ENCODE measurements at regions not wholly inside any gene's neighbourhood (a gene's known extent, or its start where the extent isn't known, plus 50 kb on each side); places are given as distances from the start of the nearest gene placed in this dataset.
"Not testable (repeated sequence)": the region's sequence is repeated elsewhere in the genome, so short reads cannot be mapped to it uniquely, and the experiment has no call there.

GRCh38 chr16:66058172-66058691 lies 308.3 kb upstream of the CDH5 start:
- DNase-seq (ENCODE audit: low read depth in 2 of 2): no peak

DNA sequence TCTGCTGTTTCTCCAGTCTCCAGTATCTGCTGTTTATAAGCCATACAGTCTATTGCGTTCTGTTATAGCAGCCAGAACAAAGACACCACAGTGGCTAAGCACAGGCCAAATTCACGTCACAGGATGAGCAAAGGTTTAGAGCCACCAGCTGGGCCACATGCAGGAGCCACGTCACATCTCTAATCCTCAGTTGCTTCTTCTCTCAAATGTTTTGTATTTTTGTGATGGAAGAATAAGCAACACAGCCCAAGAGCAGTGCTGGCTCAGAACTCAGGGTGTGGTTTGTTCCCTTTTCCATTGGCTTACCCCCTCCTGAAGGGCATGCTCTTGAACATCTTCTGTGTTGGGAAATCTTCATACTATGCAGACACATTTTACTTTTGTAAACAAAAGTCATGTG lies 309.4 kb upstream of the CDH5 start:
- no peak for DNase-seq (ENCODE audit: low read depth in 2 of 2)

- DNase-seq (ENCODE audit: low read depth in 2 of 2): no peak
Observed at GRCh38 chr16:66054095-66054494, 312.4 kb upstream of the CDH5 start.

DNA sequence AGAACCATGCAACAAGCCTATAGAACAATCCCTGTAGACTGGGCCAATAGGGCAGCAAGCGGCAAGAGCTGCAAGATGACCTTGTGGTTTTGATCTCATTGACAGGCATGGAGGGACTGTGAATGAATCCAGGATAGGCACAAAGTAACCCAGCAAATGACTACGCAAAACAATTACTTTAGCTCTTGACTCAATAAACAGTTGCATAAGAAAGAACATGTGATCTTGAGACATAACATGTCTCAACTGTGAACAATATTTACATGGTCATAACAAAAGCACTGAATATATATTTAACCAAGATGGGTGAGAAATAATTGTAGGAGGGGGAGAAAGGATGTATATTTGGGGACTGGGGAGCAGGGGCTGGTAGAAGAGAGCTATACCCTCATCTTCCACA lies 313.7 kb upstream of the CDH5 start:
- no peak for DNase-seq (ENCODE audit: low read depth in 2 of 2)

DNA sequence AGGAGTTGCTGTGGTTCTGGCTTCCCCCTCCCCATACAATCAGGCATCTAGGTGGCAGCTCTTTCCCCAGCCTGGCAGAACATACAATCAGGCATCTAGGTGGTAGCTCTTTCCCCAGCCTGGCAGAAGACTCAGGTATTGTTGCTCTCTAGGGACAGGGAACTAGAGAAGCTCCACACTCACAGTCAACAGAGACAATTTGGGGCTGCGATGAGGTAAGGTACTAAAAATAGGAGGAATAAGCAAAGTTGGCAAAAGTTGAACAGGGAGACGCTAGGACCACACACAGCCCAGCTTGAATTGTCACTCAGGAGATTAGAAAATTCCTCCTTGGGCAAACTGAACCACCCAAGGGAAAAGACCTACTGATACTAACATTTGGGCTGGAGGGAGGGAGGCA lies 315.5 kb upstream of the CDH5 start:
- no peak for DNase-seq (ENCODE audit: low read depth in 2 of 2)

DNA sequence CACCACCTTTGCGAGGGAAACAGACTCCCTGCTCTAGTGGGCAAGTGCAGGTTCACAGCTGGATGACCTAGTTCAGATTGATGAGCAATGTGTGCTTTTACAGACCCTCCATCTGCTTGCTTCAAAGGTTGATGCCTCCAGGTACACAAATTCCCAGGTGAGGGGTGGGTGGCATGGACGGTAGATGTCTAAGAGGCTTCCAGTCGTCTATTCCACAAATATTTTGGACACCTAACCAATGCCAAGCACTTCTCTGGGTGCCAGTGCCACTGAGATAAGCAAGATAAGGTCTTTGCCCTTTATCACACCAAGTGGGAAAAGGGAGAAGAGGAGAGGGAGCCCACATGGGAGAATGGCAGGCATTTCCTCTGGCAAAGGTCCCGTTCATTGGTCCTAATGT lies 316.6 kb upstream of the CDH5 start:
- DNase-seq (ENCODE audit: low read depth in 2 of 2): no peak

DNA sequence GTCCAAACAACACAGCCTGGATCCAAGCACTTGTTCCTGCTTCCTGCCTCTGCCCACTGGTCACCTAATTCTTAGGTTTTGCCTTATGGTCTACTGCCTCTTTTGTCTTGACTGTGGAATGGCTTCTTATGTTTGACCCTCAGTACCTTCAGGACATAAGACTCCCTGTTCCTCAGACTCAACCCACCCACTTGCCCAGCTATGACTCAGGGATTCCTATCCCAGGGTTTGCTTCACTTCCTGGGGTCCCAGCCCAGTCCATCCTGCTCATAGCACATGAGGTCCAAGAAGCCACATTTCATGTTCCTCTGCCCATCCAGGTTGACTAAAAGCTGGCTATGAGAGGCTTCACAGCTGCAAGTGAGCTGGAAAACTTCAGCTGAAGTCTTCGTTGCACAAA lies 320.9 kb upstream of the CDH5 start:
- DNase-seq (ENCODE audit: low read depth in 2 of 2): no peak

- DNase-seq (ENCODE audit: low read depth in 2 of 2): no peak
Observed at GRCh38 chr16:66044556-66044955, 321.9 kb upstream of the CDH5 start.

GRCh38 chr16:66044089-66044488 lies 322.4 kb upstream of the CDH5 start:
- DNase-seq (ENCODE audit: low read depth in 2 of 2): no peak

DNA sequence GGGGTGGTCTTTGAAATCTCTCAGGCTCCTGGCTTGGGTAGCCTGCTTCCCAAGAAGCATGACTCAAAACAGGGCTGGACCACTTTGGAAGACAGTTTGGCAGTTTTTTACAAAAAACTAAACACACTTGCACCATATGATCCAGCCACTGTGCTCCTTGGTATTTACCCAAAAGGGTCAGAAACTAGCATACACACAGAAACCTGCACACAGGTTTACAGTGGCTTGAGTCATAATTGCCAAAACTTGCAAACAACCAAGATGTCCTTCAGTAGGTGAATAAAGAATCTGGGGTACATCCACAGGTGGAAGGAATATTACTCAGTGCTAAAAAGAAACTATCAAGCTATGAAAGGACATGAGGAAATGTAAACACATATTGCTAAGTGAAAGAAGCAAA lies 323.2 kb upstream of the CDH5 start:
- DNase-seq (ENCODE audit: low read depth in 2 of 2): no peak

GRCh38 chr16:66042341-66042740 lies 324.1 kb upstream of the CDH5 start:
- DNase-seq (ENCODE audit: low read depth in 2 of 2): no peak

GRCh38 chr16:66041907-66042306 lies 324.6 kb upstream of the CDH5 start:
- no peak for DNase-seq (ENCODE audit: low read depth in 2 of 2)

- DNase-seq (ENCODE audit: low read depth in 2 of 2): no peak
Observed at GRCh38 chr16:66039793-66040192, 326.7 kb upstream of the CDH5 start.

- no peak for DNase-seq (ENCODE audit: low read depth in 2 of 2)
Observed at GRCh38 chr16:66036793-66037715, 329.4 kb upstream of the CDH5 start.

- no peak for DNase-seq (ENCODE audit: low read depth in 2 of 2)
Observed at GRCh38 chr16:66036184-66036583, 330.3 kb upstream of the CDH5 start.

DNA sequence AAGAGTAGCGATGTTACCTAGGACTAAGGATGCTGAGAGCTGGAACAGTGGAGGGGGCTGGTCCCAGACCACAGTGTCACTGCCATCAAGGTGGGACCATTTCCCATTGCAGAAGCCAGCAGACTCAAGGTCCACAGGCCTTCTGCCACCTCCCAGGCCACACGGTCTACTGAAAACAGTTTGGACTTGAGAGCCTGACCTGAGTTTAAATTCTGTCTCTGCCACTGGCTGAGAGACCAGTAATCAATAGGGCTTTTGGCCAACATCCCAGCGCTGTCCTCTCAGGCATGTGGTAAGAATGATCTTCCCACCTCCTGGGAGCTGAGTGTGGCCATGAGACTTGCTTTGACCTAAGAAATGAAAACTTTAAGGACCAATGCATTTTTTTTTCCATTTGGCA lies 331.4 kb upstream of the CDH5 start:
- no peak for DNase-seq (ENCODE audit: low read depth in 2 of 2)

DNA sequence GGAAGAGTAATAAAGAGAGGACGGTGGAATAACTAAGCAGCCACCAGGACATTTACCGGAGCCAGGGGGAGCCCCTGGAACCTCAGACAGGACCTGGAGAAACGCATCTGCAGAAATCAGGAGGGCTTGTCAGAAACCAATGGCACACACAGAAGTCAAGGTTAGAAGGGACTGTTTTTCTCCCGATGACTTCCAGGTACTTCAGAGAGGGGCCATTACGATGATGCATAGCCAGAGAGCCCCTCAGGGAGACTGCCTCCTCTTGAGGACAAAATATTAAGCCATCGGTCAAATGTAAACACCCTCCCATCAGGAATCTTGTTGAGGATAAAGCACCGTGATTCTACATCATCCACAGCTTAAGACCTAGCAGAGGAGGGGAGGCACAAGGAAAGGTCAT lies 333.6 kb upstream of the CDH5 start:
- no peak for DNase-seq (ENCODE audit: low read depth in 2 of 2)

GRCh38 chr16:66030036-66030435 lies 336.5 kb upstream of the CDH5 start:
- DNase-seq (ENCODE audit: low read depth in 2 of 2): no peak

DNA sequence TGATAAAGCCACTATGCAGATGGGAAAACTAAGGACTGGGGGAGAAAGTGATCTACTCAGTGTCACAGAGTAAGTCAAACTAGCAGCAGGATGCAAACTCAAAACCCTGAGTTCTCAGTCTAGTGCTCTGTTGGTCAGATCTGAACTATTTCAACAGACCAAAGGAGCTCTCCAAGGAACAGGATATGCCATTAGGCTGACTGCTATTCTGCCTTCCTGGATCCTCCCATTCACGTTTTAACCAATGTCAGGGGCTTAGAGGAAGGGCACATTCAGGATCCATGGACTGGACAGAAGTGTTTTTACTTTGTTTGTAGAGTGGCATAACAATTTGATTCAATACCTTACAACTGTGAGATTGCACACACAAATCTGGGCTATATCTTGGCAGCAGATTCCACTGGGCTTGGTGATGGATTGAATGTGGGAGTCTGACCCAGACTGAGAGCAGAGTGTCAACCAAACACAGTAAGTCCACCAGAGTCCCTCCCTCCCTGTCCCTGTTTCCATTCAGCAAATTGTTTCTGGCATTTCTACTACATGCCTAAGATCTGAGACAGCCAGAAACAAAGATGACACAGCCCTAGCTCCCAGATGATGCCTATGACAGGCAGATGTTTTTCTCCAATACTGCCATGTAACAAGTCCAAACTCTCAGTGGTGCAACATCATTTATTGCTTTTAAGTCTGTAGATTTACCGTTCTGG lies 337.8 kb upstream of the CDH5 start:
- DNase-seq (ENCODE audit: low read depth in 2 of 2): no peak

- DNase-seq (ENCODE audit: low read depth in 2 of 2): no peak
Observed at GRCh38 chr16:66026787-66027330, 339.6 kb upstream of the CDH5 start.

DNA sequence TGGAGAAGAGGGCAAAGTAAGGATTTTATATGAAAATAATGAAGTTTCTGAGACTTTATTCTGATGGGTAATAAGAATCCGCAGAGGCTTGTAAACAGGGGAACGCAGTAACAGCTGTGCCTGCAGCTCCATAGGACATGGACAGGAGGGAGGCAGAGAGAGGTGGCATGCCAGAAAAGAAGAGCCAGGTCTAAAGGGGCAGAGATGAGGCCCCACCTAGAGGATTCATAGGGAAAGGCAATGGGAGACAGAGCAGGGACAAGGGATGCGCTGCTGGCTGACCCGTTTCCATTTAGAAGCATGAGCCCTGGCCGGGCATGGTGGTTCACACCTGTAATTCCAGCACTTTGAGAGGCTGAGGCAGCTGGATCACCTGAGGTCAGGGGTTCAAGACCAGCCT lies 340.3 kb upstream of the CDH5 start:
- no peak for DNase-seq (ENCODE audit: low read depth in 2 of 2)

DNA sequence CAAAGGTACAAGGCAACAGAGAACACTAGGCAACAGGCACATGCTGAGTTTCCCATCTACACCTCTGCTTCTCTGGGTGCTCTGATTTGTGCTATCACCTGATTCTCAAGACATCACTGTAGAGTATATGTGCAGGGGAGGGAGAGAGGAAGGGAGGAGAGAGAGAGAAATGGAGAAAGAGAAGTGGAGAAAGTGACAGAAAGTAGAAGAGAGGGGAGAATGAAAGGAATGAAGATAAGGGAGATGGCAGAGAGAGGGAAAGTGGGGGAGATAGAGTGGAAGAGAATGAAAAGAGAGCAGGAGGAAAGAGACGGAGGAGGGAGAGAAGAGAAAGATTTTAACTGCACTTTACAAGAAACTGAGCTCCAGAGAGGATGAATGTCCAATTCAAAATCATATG lies 340.7 kb upstream of the CDH5 start:
- DNase-seq (ENCODE audit: low read depth in 2 of 2): no peak

DNA sequence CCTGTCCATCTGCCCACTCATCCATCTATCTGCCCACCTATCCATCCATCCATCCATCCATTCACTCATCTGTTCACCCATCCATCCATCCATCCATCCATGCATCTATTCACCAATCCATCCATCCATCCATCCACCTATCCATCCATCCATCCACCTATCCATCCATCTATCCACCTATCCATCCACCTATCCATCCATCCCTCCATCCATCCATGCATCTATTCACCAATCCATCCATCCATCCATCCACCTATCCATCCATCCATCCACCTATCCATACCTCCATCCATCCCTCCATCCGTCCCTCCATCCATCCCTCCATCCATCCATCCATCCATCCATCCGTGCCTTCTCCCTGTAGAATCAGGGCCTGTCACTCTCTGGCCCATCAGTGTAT lies 341.9 kb upstream of the CDH5 start:
- not testable (repeated sequence) for DNase-seq (ENCODE audit: low read depth in 2 of 2)

Data from stimulated activated CD8-positive, alpha-beta memory T cell treated with anti-CD3 and anti-CD28 coated beads, Interleukin-2, amount 100 ng/mL, for 1 hour (primary cell).